Thoracic aorta (tissue), 2 donors: ENCODE measurements at regions not wholly inside any gene's neighbourhood (a gene's known extent, or its start where the extent isn't known, plus 50 kb on each side); places are given as distances from the start of the nearest gene placed in this dataset.

Experiments
- ATAC-seq: fragments of 150-250 bp; one replicate; pipeline ENCODE4 v1.8.0; 2017; ENCODE audit warnings: low read depth; ENCODE audit not compliant: insufficient number of reproducible peaks, low FRiP score
- DNase-seq: peaks from one replicate; pipeline ENCODE4 v3.0.0-alpha.2; 2020; ENCODE audit warnings: low spot score
- H3K27ac ChIP-seq, 2 donors: fragments of 200-600 bp; sonication (generic); 1 replicate in 1 of 2; 2 replicates in 1 of 2; pipeline ENCODE4 v1.5.1; 2016; ENCODE audit warnings: mild to moderate bottlenecking in 2 of 2, moderate library complexity in 2 of 2
- H3K27me3 ChIP-seq: fragments of 200-600 bp; sonication (generic); replicated peaks from 2 replicates; pipeline ENCODE4 v1.6.0; 2016; ENCODE audit warnings: mild to moderate bottlenecking; ENCODE audit not compliant: insufficient read depth
- H3K36me3 ChIP-seq: fragments of 200-600 bp; sonication (generic); one replicate; pipeline ENCODE4 v1.5.1; 2016
- H3K4me1 ChIP-seq, 2 donors: fragments of 200-600 bp; sonication (generic); 1 replicate in 1 of 2; 2 replicates in 1 of 2; pipeline versions ENCODE4 v1.5.1 to v1.6.0; 2016; ENCODE audit warnings: low read depth in 2 of 2, mild to moderate bottlenecking in 1 of 2; ENCODE audit not compliant: control insufficient read depth in 1 of 2
- H3K4me3 ChIP-seq: fragments of 200-600 bp; sonication (generic); 2 replicates; pipeline ENCODE4 v1.5.1; 2016; ENCODE audit warnings: mild to moderate bottlenecking
- H3K9me3 ChIP-seq: fragments of 200-600 bp; sonication (generic); 2 replicates; pipeline ENCODE4 v1.5.1; 2016
- CTCF ChIP-seq: fragments of 200-600 bp; sonication (generic); IDR thresholded peaks from one replicate; pipeline ENCODE4 v1.5.1; 2019; ENCODE audit warnings: antibody characterized with exemption

DNA sequence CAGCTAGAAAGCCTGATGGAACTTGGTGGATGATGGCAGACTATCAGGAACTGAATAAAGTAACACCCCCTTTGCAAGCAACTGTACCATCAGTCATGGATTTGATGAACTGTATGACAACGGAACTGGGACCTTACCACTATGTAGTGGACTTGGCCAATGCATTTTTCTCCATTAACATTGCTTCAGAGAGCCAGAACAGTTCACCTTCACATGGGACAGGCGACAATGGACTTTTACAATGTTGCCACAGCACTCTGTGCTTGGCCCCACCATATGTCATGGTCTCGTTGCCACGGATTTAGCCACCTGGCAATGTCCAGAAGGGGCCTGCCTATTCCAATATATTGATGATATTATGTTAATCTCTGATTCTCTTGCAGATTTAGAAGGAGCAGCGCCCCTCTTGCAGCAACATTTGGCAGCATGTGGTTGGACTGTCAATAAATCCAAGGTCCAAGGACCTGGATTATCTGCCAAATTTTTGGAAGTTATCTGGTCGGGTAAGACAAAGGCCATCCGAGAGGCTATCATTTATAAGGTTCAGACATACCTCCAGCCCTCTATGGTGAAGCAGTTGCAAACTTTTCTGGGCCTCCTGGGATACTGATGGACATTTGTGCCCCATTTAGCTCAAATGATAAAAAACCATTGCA lies 52.2 kb upstream of the ZC3H15 start:
- no peaks in the 10 kb centered on the region for H3K9me3 ChIP-seq
- no peak overlapping the region for H3K4me3 ChIP-seq
- no peaks in the 10 kb centered on the region for H3K4me1 ChIP-seq
- no peak for TF ChIP-seq CTCF
- H3K27ac ChIP-seq = no peak overlapping the region
- DNase-seq = no peak
- ATAC-seq = no peak
- H3K27me3 ChIP-seq = no peaks in the 10 kb centered on the region
- no peaks in the 10 kb centered on the region for H3K36me3 ChIP-seq
